WTC11 (cell line): ENCODE measurements at regions not wholly inside any gene's neighbourhood (a gene's known extent, or its start where the extent isn't known, plus 50 kb on each side); places are given as distances from the start of the nearest gene placed in this dataset.
A peak's percentile ranks its signal among the peaks of the same experiment; 100 is the strongest.

Source experiments
- ATAC-seq: fragments of 200-7000 bp; cut with Tn5 transposase; 2 replicates; pipeline ENCODE4 v1.10.0; 2021; ENCODE audit warnings: mild to moderate bottlenecking, moderate library complexity
- CTCF ChIA-PET: fragments of 300-600 bp; sonication (Branson Sonifier 250); formaldehyde crosslinking; loops from one replicate; lab custom pipeline; 2021; ENCODE audit warnings: antibody characterized with exemption; lab: Charles Lee
- POLR2A ChIA-PET: fragments of 350-600 bp; sonication (Branson Sonifier 250); formaldehyde crosslinking; loops from one replicate; lab custom pipeline; 2021; ENCODE audit warnings: antibody characterized with exemption; lab: Charles Lee
- DNase-seq: peaks from one replicate; pipeline ENCODE4 v3.0.0; 2021; ENCODE audit warnings: low spot score
- H3K27ac Mint-ChIP-seq: 2 replicates; pipeline ENCODE4 v1.8.0; 2021; ENCODE audit warnings: mixed read lengths
- H3K27me3 Mint-ChIP-seq: 2 replicates; pipeline ENCODE4 v1.8.0; 2021; ENCODE audit warnings: low read depth, mild to moderate bottlenecking, moderate library complexity, mixed read lengths
- H3K36me3 Mint-ChIP-seq: 2 replicates; pipeline ENCODE4 v1.8.0; 2021; ENCODE audit warnings: mixed read lengths
- H3K4me1 Mint-ChIP-seq: 2 replicates; pipeline ENCODE4 v1.8.0; 2022; ENCODE audit warnings: mixed read lengths
- H3K4me3 Mint-ChIP-seq: 2 replicates; pipeline ENCODE4 v1.8.0; 2021; ENCODE audit warnings: mild to moderate bottlenecking, moderate library complexity, mixed read lengths
- H3K9me3 Mint-ChIP-seq: 2 replicates; pipeline ENCODE4 v1.8.0; 2021; ENCODE audit warnings: mixed read lengths
- ATF2 ChIP-seq: sonication (generic); formaldehyde crosslinking; IDR thresholded peaks from 2 replicates; pipeline ENCODE4 v1.8.1; 2022; ENCODE audit warnings: low read depth, missing genetic modification reagents, borderline replicate concordance
- HMGXB4 ChIP-seq: sonication (generic); formaldehyde crosslinking; IDR thresholded peaks from 2 replicates; pipeline ENCODE4 v1.8.1; 2023; ENCODE audit warnings: mild to moderate bottlenecking, moderate library complexity, missing genetic modification reagents
- MXD4 ChIP-seq: fragments of 250-450 bp; sonication (Bioruptor Pico); IDR thresholded peaks from 2 replicates; pipeline ENCODE4 v1.8.0; 2021; ENCODE audit warnings: mild to moderate bottlenecking, moderate library complexity, borderline replicate concordance
- NFATC4 ChIP-seq: fragments of 250-450 bp; sonication (Bioruptor Pico); IDR thresholded peaks from 2 replicates; pipeline ENCODE4 v1.9.0; 2021; ENCODE audit warnings: mild to moderate bottlenecking
- NR1H2 ChIP-seq: sonication (generic); formaldehyde crosslinking; IDR thresholded peaks from 2 replicates; pipeline ENCODE4 v1.9.0; 2021; ENCODE audit warnings: mild to moderate bottlenecking, moderate library complexity, missing genetic modification reagents
- NR2C2 ChIP-seq: sonication (generic); formaldehyde crosslinking; IDR thresholded peaks from 2 replicates; pipeline ENCODE4 v1.8.0; 2022; ENCODE audit warnings: mild to moderate bottlenecking, missing genetic modification reagents
- ZMAT4 ChIP-seq: fragments of 250-450 bp; sonication (Bioruptor Pico); IDR thresholded peaks from 2 replicates; pipeline ENCODE4 v1.9.0; 2021; ENCODE audit warnings: mild to moderate bottlenecking
- ZNF532 ChIP-seq: fragments of 250-450 bp; sonication (Bioruptor Pico); IDR thresholded peaks from 2 replicates; pipeline ENCODE4 v1.9.0; 2021; ENCODE audit warnings: mild to moderate bottlenecking, borderline replicate concordance

GRCh38 chr3:194218646-194219453, 82.9 kb downstream of the HES1 start:
- CTCF ChIA-PET = no interaction called here

More at GRCh38 chr3:194218646-194219453, 82.9 kb downstream of the HES1 start:
- Mint-ChIP-seq H3K4me3 (no peak overlapping the region), H3K4me1 (peaks cover 49% of the 10 kb centered on the region), H3K27me3 (peaks cover 3% of the 10 kb centered on the region; the same call in 1 of the 2 replicates)
- no peak for DNase-seq
- no peak for ATAC-seq
- no peak for TF ChIP-seq NR2C2 (CRISPR knock-in tag)
- no peak for TF ChIP-seq MXD4 (CRISPR knock-in tag)
- no peak for TF ChIP-seq NR1H2 (CRISPR knock-in tag)
- no peak for TF ChIP-seq NFATC4 (CRISPR knock-in tag)
- TF ChIP-seq ZNF532 (CRISPR knock-in tag) = no peak
- TF ChIP-seq HMGXB4 (CRISPR knock-in tag) = no peak
- TF ChIP-seq ZMAT4 = no peak
- TF ChIP-seq ATF2 (CRISPR knock-in tag) = no peak
- TF ChIP-seq, all 79 proteins: peak for 0
- Mint-ChIP-seq H3K27ac (peak overlapping the region; percentile 15; the same call in 1 of the 2 replicates), H3K9me3 (no peaks in the 10 kb centered on the region), H3K36me3 (no peaks in the 10 kb centered on the region)
- POLR2A ChIA-PET = no interaction called here
